ENCODE measurements at regions not wholly inside any gene's neighbourhood (a gene's known extent, or its start where the extent isn't known, plus 50 kb on each side); places are given as distances from the start of the nearest gene placed in this dataset.

DNA sequence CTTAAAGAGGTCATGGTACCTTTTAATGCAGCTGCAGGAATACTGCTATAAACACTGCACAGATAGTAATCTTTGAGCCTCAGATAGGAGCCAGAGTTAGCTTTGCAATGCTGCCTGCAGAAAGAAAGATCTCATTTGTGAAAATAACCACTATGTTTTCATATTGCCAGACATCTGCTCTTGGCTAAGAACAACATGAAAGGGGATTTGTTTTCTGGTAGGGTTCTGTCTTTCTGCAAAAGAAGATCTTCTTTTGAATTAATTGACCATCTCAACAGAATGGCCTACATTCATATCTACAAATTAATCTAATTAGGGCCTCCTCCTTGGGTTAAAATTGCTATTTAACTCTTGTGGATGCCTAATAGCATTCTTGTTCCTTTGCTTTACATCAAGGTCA lies 177.6 kb upstream of the DPYD start:
- ATAC-seq (no peak), DNase-seq (ENCODE audit: low read depth in 1 of 2, low spot score in 1 of 2) (no peak), FAIRE-seq (no peak)
- no peak overlapping the region for H3K4me3 ChIP-seq
- ChIA-PET POLR2A (no interaction called here), CTCF (no interaction called here)
- no peak for TF ChIP-seq HOXA7 (CRISPR knock-in tag; IDR thresholded peaks at IDR 0.05)
- no peak for TF ChIP-seq EP300 (IDR thresholded peaks at IDR 0.05)
- TF ChIP-seq RAD21 (conservative IDR thresholded peaks at IDR 0.05 in 1 of 2, IDR thresholded peaks at IDR 0.05 in 1 of 2): no peak
- no peak for TF ChIP-seq NFE2L2 (conservative IDR thresholded peaks at IDR 0.05; ENCODE audit: low read length)
- TF ChIP-seq, protein P1, sequence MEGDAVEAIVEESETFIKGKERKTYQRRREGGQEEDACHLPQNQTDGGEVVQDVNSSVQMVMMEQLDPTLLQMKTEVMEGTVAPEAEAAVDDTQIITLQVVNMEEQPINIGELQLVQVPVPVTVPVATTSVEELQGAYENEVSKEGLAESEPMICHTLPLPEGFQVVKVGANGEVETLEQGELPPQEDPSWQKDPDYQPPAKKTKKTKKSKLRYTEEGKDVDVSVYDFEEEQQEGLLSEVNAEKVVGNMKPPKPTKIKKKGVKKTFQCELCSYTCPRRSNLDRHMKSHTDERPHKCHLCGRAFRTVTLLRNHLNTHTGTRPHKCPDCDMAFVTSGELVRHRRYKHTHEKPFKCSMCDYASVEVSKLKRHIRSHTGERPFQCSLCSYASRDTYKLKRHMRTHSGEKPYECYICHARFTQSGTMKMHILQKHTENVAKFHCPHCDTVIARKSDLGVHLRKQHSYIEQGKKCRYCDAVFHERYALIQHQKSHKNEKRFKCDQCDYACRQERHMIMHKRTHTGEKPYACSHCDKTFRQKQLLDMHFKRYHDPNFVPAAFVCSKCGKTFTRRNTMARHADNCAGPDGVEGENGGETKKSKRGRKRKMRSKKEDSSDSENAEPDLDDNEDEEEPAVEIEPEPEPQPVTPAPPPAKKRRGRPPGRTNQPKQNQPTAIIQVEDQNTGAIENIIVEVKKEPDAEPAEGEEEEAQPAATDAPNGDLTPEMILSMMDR (IDR thresholded peaks at IDR 0.05): no peak
- no peak for TF ChIP-seq BHLHE40 (IDR thresholded peaks at IDR 0.05; ENCODE audit: low read depth, low read length)
- no peak for TF ChIP-seq POLR2AphosphoS2 (conservative IDR thresholded peaks at IDR 0.05; ENCODE audit: low read length)
- no peak for TF ChIP-seq JUNB (IDR thresholded peaks at IDR 0.05)
- TF ChIP-seq ZC3H11A (IDR thresholded peaks at IDR 0.05): no peak
- TF ChIP-seq GATA3 (IDR thresholded peaks at IDR 0.05; ENCODE audit: borderline replicate concordance): no peak
- H3K27ac ChIP-seq: no peak overlapping the region
- H3K4me2 ChIP-seq: no peak overlapping the region
- peaks cover 13% of the 10 kb centered on the region; the same call in 2 of the 3 replicates for H3K4me1 ChIP-seq
- H3K9me3 ChIP-seq: no peaks in the 10 kb centered on the region

DNA sequence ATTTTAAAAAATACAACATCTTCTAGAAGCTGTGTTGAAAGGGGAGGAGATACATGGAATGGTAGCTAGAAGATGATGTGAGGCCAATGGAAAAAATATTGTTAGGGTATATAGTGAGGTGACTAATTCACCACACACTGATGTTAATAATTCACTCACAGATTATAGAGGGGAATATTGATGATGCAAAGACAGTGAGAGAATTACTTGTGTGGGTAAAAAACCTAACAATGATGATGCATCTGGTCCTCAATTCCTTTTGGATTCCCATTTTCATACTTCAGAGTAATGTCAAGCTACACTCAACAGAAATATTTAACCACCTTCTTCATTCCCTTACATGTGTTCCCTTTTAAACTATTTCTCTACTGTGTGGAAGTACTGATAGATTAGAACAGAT lies 169.5 kb upstream of the DPYD start:
- H3K4me3 ChIP-seq: no peak overlapping the region
- ATAC-seq (no peak), DNase-seq (ENCODE audit: low read depth in 1 of 2, low spot score in 1 of 2) (peak; percentile 1 to 6), FAIRE-seq (no peak)
- no peak for TF ChIP-seq CHD2 (IDR thresholded peaks at IDR 0.05; ENCODE audit: low read length, partially characterized antibody)
- no peak for TF ChIP-seq FOSL2 (IDR thresholded peaks at IDR 0.05)
- TF ChIP-seq FOSL2 (CRISPR knock-in tag; IDR thresholded peaks at IDR 0.05): 0 out of 2 replicates have a peak, but pooled peaks have one; percentile 6
- peaks cover 26% of the 10 kb centered on the region for H3K4me1 ChIP-seq
- ChIA-PET CTCF (interaction anchor here (0.6 kb wide), 1 partner anchor 294 kb away, joined by 3 read pairs; no protein-coding TSS in a partner anchor), POLR2A (no interaction called here)
- H3K9me3 ChIP-seq: peaks cover 7% of the 10 kb centered on the region; the same call in 2 of the 3 replicates
- peak overlapping the region in 1 of 2 experiments; percentile 66; a peak in 2 of 6 replicates for H3K27ac ChIP-seq
- 0 out of 3 replicates have a peak overlapping the region, but pooled peaks have one; percentile 16 for H3K4me2 ChIP-seq

DNA sequence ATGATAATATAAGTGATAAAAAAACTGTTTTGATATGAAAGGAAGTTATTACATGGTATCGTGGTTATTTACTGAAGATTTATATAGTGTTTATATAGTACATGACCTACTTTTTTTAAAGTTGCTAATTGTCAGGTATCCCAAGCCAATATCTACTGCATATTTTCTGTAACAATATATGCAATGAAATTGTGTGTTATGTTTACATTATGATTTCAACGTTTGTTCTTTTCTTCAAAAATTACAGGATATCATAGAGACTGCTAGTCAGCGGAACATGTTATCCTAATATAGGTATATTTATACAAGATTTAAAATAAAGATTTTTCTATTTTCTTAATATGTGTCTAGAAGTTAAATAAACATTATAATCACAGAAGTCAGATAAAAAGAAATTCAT lies 167.5 kb upstream of the DPYD start:
- WGBS (ENCODE audit: missing lambda C conversion rate): 35% methylated on average over 3 of the region's 3 CpGs
- peak overlapping the region; percentile 25 for H3K4me3 ChIP-seq
- TF ChIP-seq CBX2 (IDR thresholded peaks at IDR 0.05; ENCODE audit: borderline replicate concordance, low read depth) (no peak), KDM1A (IDR thresholded peaks at IDR 0.05; ENCODE audit: low read depth) (no peak), ZNF302 (CRISPR knock-in tag; IDR thresholded peaks at IDR 0.05) (no peak), RCOR1 (IDR thresholded peaks at IDR 0.05; ENCODE audit: low read depth, low read length) (no peak)
- peaks cover 13% of the 10 kb centered on the region; the same call in 2 of the 3 replicates for H3K9me3 ChIP-seq
- H3K4me2 ChIP-seq: peak overlapping the region; percentile 70
- ATAC-seq (no peak), DNase-seq (ENCODE audit: low read depth in 1 of 2, low spot score in 1 of 2) (no peak), FAIRE-seq (no peak)
- POLR2A ChIA-PET: no interaction called here
- peak overlapping the region in 1 of 2 experiments; percentile 81; a peak in 3 of 6 replicates for H3K27ac ChIP-seq
- CTCF ChIA-PET: no interaction called here
- H3K4me1 ChIP-seq: peaks cover 21% of the 10 kb centered on the region

DNA sequence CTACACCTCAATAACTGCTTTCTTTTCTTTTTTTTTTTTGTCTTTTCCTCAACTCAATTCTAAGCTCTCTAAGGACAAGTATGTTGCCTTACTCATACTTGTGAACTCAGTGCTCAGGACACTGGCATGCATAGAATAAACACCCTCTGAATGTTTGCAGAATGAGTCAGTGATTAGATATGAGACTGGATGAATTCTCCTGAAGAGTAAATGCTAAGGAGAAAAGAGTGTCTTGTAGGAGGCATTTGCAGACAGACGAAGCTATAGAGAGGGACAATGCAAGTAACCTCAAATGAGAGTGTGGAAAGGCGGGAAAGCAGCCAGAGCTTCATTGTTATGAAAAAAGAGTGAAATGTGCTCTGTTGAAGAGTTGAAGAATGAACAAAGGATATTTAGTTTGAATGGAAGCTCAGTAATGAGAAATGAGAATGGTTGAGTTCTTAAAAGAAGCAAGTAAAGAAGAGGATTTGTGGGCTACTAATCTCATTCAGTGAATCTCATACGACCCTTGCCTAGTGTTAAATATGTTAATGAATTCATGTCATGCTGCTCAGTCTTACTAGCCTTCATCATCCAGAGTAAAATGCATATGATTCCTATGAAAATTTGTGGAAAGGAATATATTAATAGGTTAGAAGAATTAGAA lies 166.1 kb upstream of the DPYD start:
- H3K4me1 ChIP-seq: peaks cover 21% of the 10 kb centered on the region
- POLR2A ChIA-PET: interaction anchor here (1.1 to 1.2 kb wide), 2 partner anchors 123 to 239 kb away, joined by 3 to 6 read pairs; no protein-coding TSS in a partner anchor
- peak; percentile 100 for ATAC-seq
- TF ChIP-seq, protein P2, sequence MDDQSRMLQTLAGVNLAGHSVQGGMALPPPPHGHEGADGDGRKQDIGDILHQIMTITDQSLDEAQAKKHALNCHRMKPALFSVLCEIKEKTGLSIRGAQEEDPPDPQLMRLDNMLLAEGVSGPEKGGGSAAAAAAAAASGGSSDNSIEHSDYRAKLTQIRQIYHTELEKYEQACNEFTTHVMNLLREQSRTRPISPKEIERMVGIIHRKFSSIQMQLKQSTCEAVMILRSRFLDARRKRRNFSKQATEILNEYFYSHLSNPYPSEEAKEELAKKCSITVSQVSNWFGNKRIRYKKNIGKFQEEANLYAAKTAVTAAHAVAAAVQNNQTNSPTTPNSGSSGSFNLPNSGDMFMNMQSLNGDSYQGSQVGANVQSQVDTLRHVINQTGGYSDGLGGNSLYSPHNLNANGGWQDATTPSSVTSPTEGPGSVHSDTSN (IDR thresholded peaks at IDR 0.05): no peak
- TF ChIP-seq BHLHE40 (IDR thresholded peaks at IDR 0.05; ENCODE audit: low read depth, low read length) (no peak), FOXS1 (CRISPR knock-in tag; IDR thresholded peaks at IDR 0.05) (peak; percentile 86; the same call in 1 of the 2 replicates), CEBPB (IDR thresholded peaks at IDR 0.05) (peak in 1 of 2 experiments; percentile 71; a peak in 2 of 4 replicates), RAD21 (conservative IDR thresholded peaks at IDR 0.05 in 1 of 2, IDR thresholded peaks at IDR 0.05 in 1 of 2) (peak; percentile 49 to 54; a peak in 4 of 5 replicates), JUN (IDR thresholded peaks at IDR 0.05) (peak in 1 of 2 experiments; percentile 71; a peak in 2 of 5 replicates), NPAS2 (CRISPR knock-in tag; IDR thresholded peaks at IDR 0.05; ENCODE audit: borderline replicate concordance) (no peak), EP300 (IDR thresholded peaks at IDR 0.05) (peak; percentile 44 to 65; a peak in 2 of 5 replicates), FOSL2 (IDR thresholded peaks at IDR 0.05) (peak; percentile 92), FOSL2 (CRISPR knock-in tag; IDR thresholded peaks at IDR 0.05) (peak; percentile 98), SMC3 (IDR thresholded peaks at IDR 0.05) (peak; percentile 25; the same call in 1 of the 3 replicates)
- TF ChIP-seq, protein P1 (IDR thresholded peaks at IDR 0.05): no peak
- TF ChIP-seq, protein P3, sequence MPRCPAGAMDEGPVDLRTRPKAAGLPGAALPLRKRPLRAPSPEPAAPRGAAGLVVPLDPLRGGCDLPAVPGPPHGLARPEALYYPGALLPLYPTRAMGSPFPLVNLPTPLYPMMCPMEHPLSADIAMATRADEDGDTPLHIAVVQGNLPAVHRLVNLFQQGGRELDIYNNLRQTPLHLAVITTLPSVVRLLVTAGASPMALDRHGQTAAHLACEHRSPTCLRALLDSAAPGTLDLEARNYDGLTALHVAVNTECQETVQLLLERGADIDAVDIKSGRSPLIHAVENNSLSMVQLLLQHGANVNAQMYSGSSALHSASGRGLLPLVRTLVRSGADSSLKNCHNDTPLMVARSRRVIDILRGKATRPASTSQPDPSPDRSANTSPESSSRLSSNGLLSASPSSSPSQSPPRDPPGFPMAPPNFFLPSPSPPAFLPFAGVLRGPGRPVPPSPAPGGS (IDR thresholded peaks at IDR 0.05): 0 out of 3 replicates have a peak, but pooled peaks have one; percentile 33

More for the DNA sequence above, 166.1 kb upstream of the DPYD start:
- Histone ChIP-seq H3K27ac (peak overlapping the region; percentile 81 to 89), H3K9me3 (peaks cover 13% of the 10 kb centered on the region; the same call in 2 of the 3 replicates), H3K4me3 (peak overlapping the region; percentile 25; the same call in 1 of the 3 replicates), H3K4me2 (peak overlapping the region; percentile 70)
- WGBS (ENCODE audit: missing lambda C conversion rate): 1% methylated on average over 3 of the region's 3 CpGs
- CTCF ChIA-PET: no interaction called here
- DNase-seq (ENCODE audit: low read depth in 1 of 2, low spot score in 1 of 2) (peak; percentile 66 to 96), FAIRE-seq (peak; percentile 70)
